Left forelimb (tissue), 1 donor: ENCODE measurements at regions not wholly inside any gene's neighbourhood (a gene's known extent, or its start where the extent isn't known, plus 50 kb on each side); places are given as distances from the start of the nearest gene placed in this dataset.
"Not testable (repeated sequence)": the region's sequence is repeated elsewhere in the genome, so short reads cannot be mapped to it uniquely, and the experiment has no call there.

Source experiments
- DNase-seq: peaks from one replicate; pipeline ENCODE4 v3.0.0-alpha.2; 2018; ENCODE audit warnings: low spot score

- DNase-seq, result no peak
Observed at GRCh38 chr18:10249801-10250200, 204.6 kb upstream of the APCDD1 start.

GRCh38 chr18:10252494-10252893 lies 201.9 kb upstream of the APCDD1 start:
- no peak for DNase-seq

GRCh38 chr18:10252952-10253705 lies 201.3 kb upstream of the APCDD1 start:
- no peak for DNase-seq

GRCh38 chr18:10256276-10256675 lies 198.2 kb upstream of the APCDD1 start:
- DNase-seq, result not testable (repeated sequence)

GRCh38 chr18:10258836-10259474 lies 195.5 kb upstream of the APCDD1 start:
- DNase-seq, result no peak

- DNase-seq, result no peak
Observed at GRCh38 chr18:10259901-10260300, 194.5 kb upstream of the APCDD1 start.

GRCh38 chr18:10261344-10262276 lies 192.8 kb upstream of the APCDD1 start:
- no peak for DNase-seq

GRCh38 chr18:10262566-10262965 lies 191.9 kb upstream of the APCDD1 start:
- DNase-seq, result no peak

- no peak for DNase-seq
Observed at GRCh38 chr18:10264260-10264659, 190.2 kb upstream of the APCDD1 start.

- DNase-seq, result no peak
Observed at GRCh38 chr18:10265560-10266333, 188.7 kb upstream of the APCDD1 start.

GRCh38 chr18:10266334-10266590 lies 188.2 kb upstream of the APCDD1 start:
- no peak for DNase-seq

GRCh38 chr18:10269261-10269660 lies 185.2 kb upstream of the APCDD1 start:
- DNase-seq, result no peak

- DNase-seq, result no peak
Observed at GRCh38 chr18:10270151-10270571, 184.3 kb upstream of the APCDD1 start.

- no peak for DNase-seq
Observed at GRCh38 chr18:10271481-10271880, 183.0 kb upstream of the APCDD1 start.

GRCh38 chr18:10274301-10274700 lies 180.1 kb upstream of the APCDD1 start:
- no peak for DNase-seq

- no peak for DNase-seq
Observed at GRCh38 chr18:10275486-10275885, 178.9 kb upstream of the APCDD1 start.

- DNase-seq, result no peak
Observed at GRCh38 chr18:10278265-10278664, 176.2 kb upstream of the APCDD1 start.

- DNase-seq, result no peak
Observed at GRCh38 chr18:10279471-10279870, 175.0 kb upstream of the APCDD1 start.

- DNase-seq, result no peak
Observed at GRCh38 chr18:10279905-10280644, 174.4 kb upstream of the APCDD1 start.

- no peak for DNase-seq
Observed at GRCh38 chr18:10284540-10285282, 169.7 kb upstream of the APCDD1 start.

GRCh38 chr18:10285283-10285640 lies 169.2 kb upstream of the APCDD1 start:
- DNase-seq, result no peak
